NCI-H128 (cell line): ENCODE measurements at regions not wholly inside any gene's neighbourhood (a gene's known extent, or its start where the extent isn't known, plus 50 kb on each side); places are given as distances from the start of the nearest gene placed in this dataset.
"Not testable (repeated sequence)": the region's sequence is repeated elsewhere in the genome, so short reads cannot be mapped to it uniquely, and the experiment has no call there.

Experiments used
- DNase-seq: peaks from one replicate; lab custom pipeline; 2025; ENCODE audit not compliant: unreplicated experiment; lab: John Stamatoyannopoulos, UW

DNA sequence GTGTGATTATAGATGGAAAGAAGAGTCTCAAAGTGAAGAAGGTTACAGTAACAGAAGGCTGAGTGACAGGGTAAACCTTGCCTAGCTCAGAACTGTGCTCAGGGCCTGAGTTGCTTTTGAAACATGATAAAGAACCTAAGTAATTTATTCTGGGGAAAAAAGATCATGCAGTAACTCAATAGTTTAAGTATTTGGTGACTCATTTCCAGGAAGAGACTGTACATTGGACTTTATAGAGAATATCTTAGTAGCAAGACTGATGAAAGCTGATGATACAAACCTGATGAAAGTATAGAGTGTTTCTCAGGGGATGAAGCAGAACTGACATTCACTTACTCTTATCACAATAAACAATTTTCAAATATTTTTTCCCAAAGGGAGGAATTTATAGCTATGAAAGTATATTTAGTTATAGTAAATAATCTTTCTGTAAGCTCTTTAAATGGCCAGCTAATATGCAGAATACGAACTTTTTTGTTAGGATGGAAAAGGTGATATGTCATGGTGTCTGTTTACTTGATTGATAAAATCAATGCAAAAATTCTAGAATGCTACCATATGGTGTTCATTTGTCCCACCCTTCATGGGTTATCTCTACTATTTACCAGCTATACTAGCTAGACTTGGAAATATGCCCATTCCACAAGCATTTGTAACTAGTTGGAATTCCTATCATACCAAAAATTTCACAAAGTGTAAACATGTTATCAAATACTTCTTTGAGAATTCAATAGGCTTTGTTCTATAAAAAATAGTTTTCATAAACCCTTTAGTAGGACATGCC lies 1265.5 kb upstream of the ACVR2A start:
- no peak for DNase-seq

DNA sequence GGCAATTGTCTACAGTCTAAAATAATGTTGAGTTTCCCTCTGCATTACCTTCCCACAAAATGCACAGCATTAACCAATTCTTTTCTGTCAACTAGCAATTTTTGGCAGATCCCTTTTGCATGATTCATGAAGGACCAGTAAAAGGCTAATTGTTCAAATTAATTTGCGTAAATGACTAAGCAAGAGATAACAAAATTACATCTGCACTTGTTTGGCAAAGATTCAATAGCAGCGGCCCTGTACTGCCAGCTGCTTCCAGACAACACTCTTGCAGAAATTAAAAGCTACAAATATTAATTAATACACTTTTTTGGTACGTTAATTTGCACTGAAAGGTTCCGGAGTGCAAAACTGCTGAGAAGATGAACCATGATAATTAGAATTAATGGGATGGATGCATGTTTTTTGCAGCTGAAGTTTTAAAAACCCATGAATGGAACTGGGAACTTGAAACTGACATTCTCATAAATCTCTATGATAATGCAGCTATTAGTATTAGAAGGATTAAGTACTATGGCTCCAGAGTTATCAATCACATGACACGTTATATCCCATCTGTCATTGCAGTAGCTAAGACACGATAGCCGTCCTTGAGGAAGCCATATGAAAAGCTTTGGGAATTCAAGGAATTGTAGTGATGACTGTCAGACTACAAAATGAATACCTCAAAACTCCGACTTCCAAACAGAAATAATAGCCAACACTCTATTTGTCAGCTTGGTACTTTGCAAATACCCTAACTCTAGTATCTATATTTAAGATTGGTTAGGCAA lies 1268.3 kb upstream of the ACVR2A start:
- no peak for DNase-seq

DNA sequence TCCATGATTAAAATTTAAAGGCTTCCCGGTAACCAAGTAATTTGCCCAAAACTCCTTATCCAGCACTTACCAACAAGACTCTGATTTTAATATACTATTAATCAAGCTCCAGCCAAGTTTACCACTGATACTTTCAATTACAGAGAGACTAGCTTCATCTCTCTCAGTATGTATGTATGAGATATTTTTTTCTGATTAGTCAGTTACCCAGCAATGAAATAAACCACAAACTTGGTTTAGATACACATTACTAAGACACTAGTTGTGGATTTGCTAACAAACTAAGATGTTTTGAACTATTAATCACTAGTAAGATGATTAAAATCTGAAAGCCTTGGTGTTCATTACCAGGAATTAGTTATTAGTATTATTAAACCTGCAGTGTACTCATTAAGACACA lies 1272.2 kb upstream of the ACVR2A start:
- no peak for DNase-seq

DNA sequence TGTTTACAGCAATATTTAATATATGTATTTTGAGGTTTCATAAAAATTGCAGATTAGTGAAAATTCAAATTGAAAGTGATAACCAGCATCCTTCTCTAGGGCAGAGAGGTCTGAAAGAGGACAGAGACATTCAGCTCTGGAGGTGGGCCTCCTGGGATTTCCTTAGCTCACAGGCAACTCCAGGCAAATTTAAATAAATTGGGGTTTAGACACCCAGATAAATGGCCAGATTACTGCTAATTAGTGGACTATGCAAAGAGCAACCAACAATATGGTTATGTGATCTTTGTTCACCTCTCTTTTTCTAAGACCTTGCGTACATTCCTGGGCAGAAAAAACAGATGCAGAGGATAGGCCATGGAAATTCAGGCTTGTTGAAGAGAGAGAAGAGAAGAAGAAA lies 1282.8 kb upstream of the ACVR2A start:
- no peak for DNase-seq

DNA sequence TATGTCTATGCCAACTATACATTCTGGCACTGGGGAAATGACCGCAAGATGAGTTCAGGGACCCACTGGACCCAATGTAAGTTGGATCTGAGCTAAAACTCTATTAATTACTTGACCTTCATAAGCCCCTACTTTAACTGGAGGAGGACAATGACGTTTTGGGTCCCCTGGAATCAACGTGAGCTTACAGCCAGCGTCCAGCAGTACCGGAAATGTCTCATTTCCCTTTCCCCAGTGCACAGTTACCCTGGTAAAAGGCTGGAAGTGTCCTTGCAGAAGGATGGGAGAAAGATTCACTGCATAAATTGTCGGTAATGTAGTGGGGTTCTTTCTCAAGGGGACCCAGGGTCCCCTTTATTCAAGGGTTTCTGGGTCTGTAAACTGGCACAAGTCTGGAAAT lies 1297.6 kb upstream of the ACVR2A start:
- DNase-seq: no peak

DNA sequence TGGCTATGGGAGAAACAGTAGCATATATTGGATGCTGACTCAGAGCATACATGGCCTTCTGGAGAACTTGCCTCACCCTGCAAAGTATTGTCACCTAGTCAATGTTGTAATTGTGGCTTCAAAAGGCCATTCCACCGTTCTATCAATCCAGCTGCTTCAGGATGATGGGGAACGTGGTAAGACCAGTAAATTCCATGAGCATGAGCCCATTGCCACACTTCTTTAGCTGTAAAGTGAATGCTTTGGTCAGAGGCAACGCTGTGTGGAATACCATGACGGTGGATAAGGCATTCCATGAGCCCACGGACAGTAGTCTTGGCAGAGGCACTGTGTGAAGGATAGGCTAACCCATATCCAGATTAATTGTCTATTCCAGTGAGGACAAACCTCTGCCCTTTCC lies 1300.1 kb upstream of the ACVR2A start:
- no peak for DNase-seq

DNA sequence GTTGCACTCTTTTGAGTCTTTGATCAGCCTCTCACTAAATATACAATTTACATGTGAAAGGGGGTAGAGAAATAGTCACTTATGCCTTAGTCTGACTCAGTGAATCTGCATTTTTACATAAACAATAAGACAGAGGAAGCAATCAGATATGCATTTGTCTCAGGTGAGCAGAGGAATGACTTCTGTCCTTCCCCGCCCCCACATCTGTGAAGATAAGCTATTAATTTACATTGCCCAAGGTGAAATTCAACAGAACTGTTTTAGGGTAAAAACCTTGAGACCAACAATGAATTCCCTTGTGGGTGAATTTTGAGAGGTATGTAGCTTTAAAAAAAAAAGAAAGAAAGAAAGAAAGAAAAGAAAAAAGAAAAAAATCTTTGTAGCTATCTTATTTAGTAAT lies 1302.9 kb upstream of the ACVR2A start:
- no peak for DNase-seq

DNA sequence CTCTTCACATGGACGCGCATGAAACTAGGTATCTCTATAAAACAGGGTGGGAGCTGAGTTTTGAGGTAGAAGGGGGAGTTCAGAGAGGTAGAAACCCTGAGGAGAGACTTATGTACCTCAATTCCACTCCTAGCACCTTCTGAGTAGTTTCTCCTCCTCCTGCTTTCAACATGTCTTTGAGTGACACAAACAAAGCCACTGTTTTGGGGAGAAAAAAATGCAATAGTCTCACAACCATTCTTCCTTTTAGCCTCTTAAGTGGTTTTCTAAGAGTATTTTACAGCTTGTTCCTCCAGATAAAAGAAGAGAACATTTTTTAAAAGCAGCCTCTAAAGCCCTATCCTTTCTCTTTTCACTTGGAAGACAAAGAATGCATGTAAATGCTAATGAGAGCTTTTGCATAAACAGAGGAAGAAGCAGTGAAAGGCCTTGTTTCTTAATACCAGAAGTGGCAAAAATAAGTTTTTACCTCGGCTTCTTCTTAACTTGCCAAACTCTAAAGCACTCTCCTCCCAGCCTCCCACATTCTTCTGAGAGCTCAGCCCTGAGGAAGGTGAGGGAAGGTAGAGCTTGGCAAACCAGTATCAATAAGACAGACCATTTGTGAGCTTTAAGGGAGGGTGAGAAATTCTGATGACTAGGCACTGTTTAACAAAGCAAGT lies 1304.4 kb upstream of the ACVR2A start:
- no peak for DNase-seq

DNA sequence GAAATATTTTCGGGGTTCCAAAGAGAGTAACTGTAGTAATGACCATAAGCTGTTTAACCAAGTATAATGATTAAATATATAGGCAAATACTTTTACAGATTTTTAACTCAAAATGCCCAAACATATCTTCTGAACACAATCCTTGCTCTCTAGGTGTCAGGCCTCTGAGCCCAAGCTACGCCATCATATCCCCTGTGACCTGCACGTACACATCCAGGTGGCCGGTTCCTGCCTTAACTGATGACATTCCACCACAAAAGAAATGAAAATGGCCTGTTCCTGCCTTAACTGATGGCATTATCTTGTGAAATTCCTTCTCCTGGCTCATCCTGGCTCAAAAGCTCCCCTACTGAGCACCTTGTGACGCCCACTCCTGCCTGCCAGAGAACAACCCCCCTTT lies 1305.1 kb upstream of the ACVR2A start:
- not testable (repeated sequence) for DNase-seq

DNA sequence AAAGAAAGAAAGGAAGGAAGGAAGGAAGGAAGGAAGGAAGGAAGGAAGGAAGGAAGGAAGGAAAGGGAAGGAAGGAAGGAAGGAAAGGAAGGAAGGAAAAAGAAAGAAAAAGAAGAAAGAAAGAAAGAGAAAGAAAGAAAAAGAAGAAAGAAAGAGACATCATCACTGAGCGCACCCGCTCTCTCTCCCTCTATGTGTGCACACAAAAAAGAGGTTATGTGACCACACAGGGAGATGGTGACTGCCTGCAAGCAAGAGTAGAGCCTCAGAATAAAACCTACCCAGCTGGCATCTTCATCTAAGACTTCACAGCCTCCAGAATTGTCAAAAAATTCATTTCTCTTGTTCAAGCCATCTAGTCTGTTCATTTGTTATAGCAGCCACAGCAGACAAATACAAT lies 1307.4 kb upstream of the ACVR2A start:
- no peak for DNase-seq

DNA sequence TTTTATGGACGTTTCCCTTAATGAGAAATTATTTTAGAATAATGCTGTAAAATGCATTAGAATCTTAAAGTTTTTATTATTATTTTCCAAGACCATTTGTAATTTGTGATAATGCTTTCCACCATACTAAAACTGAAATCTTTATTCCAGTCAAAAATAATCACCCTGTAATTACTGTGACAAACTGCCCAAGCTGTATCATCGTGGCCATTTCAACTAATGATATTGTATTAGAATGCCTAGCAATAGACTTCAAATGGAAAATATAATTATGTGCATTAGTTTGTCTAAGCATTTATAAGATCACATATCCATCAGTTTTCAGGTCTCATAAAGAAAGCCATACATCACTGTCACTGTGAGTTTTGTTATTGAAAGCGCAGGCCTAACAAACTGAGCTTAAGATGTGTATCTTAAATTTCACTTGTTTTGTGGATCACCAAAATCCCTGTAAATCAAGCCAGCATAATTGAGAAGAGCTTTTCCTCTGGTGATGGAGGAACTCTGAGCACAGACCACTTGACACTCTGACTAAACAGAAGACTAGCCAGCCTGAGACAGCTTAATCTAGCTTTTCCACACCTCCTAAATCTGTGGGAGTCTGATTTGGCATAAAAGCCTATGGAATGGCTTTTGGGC lies 1312.2 kb upstream of the ACVR2A start:
- DNase-seq: no peak

DNA sequence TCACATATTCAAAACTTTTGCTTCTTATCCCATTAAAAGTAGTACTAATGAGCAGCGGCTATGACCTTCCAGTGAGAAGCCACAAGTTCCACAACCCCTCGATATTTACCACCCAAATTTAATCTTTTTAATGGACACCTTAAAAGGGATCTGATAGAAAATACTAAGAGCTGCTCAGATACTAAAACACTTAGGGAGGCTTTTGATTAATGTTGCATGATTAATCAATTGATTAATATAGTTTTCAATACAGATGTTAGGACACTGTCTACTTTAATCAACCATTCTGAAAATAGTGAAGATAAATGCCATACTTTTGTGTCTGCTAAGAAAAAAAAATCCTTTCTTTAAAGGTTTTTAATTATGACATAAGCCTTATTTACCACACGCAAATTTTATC lies 1312.8 kb upstream of the ACVR2A start:
- no peak for DNase-seq

DNA sequence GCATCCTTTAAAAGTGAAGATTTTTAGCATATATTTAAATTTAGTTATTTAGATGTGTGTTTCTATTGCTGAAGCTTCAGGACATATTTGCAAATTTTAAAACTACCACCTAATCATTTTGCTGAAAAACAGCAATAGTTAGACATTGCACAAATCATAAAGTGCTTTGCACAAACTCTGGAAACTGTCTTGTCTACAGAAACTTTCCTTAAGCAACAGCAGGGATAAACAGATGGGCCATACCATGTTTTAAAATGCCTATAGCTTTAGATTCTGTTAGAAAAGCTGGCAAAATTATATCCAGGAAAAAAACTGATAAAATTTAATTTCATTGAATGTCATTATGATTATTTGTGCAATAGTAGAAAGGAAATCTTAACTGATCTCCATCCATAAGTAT lies 1313.9 kb upstream of the ACVR2A start:
- DNase-seq: no peak

DNA sequence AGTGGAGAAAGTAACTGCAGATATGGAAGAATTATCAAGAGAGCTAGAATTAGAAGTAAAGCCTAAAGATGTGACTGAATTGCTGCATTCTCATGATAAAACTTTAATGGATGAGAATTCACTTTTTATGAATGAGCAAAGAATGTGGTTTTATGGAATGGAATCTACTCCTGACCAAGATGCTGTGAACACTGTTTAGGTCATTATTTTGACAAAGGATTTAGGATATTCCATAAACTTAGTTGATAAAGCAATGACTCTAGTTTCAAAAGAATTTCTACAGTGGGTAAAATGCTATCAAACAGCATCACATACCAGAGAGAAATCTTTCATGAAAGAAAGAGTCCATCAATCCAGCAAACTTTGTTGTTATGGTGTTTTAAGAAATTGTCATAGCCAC lies 1317.7 kb upstream of the ACVR2A start:
- no peak for DNase-seq

DNA sequence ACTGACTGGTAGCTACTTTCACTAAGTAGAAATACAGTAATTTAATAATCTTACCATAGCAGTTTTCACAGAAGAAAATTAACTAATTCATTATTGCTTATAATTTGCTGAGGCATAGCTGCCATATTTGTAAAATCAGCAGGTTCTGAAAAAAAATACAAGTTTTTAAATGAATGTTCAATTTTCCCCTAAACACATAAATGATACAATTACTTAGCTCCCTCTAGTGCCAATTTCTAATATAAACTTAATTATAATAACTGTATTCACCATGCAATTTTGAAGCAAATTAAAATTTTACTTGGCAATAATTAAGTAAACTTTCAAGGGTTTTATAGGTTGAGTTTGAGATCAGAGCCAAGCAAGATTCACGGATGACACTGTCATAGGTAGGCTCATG lies 1321.6 kb upstream of the ACVR2A start:
- DNase-seq: no peak

DNA sequence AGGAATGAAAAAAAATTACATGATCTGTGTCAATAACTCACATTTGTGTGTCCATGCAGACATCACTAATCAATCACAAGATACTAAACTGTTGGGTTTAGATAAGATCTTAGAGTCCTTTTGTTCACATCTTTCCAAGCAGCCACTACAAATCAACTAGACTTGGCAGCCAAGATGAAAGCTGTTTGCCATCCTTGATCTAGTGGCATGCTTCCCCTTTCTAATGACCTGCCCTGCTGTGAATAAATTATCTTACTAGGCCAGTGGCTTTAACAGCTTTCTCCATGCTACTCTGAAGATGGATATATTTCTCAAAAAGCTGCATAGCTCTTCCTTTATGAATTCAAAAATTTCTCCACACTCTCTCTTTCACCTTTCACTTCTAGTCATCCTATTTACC lies 1338.0 kb upstream of the ACVR2A start:
- no peak for DNase-seq

DNA sequence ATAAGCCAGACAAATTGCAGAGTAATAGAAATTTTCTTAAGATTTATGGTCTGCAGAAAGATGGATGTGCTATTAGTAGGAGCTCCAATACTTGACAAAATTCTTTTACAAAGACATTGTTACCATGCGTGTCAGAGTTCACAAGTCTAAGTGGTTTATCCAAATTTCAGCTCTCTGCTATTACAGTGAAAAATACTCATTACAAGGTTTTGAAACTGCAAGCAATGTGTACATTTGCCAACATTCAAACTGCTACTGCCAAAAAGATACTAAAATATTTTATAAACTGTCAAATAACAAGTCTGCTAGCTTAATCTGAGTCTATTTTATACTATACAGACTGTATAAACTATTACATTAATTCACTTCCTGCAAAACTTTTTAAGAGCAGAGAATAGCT lies 1341.5 kb upstream of the ACVR2A start:
- DNase-seq: no peak

DNA sequence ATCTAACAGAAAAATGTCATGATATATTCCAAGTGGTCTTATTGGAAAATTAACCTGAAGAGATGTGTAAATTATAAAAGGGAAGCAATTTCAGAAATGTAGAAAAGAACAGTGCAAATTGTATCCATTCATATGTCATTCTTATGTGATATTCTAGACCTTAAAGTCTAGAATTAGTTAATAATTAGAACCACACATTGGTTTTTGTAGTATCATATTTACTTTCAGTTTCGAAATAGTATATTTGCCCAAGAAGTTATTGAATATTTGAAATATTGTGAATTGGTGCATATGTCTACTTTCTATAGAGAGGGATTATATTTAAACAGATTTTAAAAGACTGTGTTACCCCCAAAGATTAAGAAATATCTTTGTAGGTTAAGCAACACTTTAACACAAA lies 1348.6 kb upstream of the ACVR2A start:
- DNase-seq: no peak

DNA sequence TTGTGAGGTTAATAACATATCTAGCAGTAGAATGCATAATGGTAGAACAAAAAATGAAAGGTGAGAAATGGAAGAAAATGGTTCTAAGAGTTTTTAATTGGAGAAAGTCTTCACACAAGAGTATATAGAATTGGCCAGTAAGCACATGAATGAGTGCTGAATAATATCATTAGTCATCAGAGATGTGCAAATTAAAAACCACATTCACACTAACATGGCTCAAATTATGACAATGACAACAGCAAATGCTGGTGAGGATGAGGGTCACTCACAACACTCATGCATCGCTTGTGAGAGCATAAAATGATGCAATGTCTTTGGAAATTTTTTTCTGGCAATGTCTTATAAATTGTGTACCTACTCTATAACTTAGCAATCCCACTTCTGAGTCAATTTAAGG lies 1355.4 kb upstream of the ACVR2A start:
- no peak for DNase-seq

DNA sequence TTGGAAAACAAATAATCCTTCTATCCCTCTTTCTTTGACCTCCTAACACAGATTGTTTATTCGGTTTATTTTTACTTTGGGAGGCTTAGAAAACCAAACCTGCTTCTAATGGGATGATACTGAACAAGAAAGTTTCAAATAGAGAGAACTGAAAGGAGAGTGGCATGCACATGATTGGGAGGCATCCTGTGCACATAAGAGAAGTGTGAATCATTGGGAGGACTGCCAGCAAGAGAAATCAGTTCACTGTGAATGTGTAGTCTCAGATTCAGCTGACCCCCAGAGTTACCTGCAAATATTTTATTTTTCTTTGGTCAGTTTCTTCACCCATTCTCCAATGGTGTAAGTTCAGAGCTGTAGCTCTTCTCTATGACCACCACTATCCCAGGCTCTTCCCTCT lies 1363.2 kb upstream of the ACVR2A start:
- no peak for DNase-seq

DNA sequence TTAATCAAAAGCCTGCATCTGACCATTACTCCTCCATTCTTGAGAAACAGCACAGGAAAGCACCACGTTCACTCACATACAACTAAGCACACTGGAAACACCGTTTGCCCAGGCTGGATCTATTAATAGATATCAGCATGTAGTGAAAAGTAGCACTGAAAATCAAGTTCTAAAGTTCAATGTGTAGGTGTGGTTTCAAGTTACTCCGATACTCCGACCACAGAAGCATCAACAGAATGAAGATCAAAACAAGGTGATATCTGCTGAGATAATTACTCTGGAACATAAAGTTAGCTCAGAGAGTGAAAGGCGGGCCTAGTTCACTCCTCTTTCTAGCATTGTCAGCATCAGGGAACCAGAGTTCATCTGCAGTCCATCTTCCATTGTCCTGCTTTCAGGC lies 1367.4 kb upstream of the ACVR2A start:
- DNase-seq: no peak

DNA sequence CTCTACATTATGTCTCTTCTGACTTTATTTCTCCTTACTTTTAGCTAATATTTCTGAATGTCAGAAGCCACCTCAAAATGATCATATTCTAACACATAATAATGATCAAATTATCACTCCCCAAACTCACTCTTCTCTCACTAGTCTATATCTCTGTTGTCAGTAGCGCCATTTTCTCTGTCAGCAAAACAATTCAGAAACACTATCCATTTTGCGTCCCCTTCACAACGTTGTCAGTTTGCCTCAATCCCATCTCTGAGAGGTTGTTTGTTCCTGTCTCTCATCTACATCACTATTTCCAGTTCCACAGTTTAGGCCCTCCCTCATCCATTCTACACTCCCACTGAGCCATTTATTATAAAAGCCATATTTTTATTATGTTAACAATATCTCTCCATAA lies 1376.3 kb upstream of the ACVR2A start:
- no peak for DNase-seq
